ENCODE measurements at regions not wholly inside any gene's neighbourhood (a gene's known extent, or its start where the extent isn't known, plus 50 kb on each side); places are given as distances from the start of the nearest gene placed in this dataset.

DNA sequence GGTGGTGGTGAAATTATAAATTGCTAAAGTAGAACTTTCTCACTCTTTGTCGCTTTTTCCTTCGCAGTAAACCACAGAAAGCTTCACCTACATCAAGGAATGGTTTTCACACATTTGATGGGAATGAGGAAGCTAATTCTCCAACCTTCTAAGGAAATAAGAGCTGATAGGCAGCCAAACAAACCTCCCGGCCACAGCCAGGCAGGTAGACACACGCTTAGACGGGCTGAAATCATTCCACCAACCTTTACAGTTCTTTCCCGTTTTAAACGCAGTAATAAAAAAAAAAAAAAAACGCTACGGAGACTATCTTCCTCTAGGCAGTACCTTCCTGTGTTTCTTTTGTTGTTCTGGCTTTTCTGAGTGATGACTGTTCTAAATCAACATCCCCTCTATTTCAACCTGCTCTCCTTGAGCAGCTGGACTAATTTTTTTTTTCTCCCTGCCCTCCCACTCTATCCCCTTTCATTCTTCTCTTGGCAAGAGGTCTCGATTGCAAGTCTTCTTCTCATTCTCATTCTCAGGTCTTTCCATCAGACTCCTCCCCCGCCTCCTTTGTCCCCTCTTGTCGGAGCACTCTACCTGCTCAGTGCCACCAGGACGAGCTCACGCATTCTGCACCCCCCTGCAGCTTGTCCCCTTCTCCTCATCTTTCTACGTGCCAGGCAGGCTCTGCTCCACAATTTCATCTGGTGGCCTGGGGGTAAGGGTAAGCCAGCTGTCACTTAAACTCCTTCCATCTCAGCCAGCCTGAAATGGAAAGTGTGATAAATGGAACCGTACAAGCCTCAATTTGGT is 391.1 kb upstream of the MDFIC2 start:
- DNase-seq (ENCODE audit: low spot score) = peak; percentile 12
- CTCF ChIA-PET = interaction anchor here (0.5 kb wide), 1 partner anchor 686 kb away, joined by 3 read pairs; no protein-coding TSS in a partner anchor
- peaks cover 10% of the 10 kb centered on the region for H3K9me3 Mint-ChIP-seq
- peak; percentile 71 for ATAC-seq
- peaks cover 34% of the 10 kb centered on the region for H3K4me1 Mint-ChIP-seq
- H3K27ac Mint-ChIP-seq = no peak overlapping the region
- TF ChIP-seq ZNF263 (CRISPR knock-in tag; IDR thresholded peaks at IDR 0.05; ENCODE audit: low read depth) (no peak), RORB (CRISPR knock-in tag; IDR thresholded peaks at IDR 0.05) (no peak), NR1H2 (CRISPR knock-in tag; IDR thresholded peaks at IDR 0.05) (no peak)
- TF ChIP-seq, protein P1, sequence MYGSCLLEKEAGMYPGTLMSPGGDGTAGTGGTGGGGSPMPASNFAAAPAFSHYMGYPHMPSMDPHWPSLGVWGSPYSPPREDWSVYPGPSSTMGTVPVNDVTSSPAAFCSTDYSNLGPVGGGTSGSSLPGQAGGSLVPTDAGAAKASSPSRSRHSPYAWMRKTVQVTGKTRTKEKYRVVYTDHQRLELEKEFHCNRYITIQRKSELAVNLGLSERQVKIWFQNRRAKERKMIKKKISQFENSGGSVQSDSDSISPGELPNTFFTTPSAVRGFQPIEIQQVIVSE (CRISPR knock-in tag; IDR thresholded peaks at IDR 0.05; ENCODE audit: borderline replicate concordance) = no peak
- TF ChIP-seq, protein P2, sequence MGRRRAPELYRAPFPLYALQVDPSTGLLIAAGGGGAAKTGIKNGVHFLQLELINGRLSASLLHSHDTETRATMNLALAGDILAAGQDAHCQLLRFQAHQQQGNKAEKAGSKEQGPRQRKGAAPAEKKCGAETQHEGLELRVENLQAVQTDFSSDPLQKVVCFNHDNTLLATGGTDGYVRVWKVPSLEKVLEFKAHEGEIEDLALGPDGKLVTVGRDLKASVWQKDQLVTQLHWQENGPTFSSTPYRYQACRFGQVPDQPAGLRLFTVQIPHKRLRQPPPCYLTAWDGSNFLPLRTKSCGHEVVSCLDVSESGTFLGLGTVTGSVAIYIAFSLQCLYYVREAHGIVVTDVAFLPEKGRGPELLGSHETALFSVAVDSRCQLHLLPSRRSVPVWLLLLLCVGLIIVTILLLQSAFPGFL (CRISPR knock-in tag; IDR thresholded peaks at IDR 0.05; ENCODE audit: borderline replicate concordance) = no peak
- TF ChIP-seq, protein P3, sequence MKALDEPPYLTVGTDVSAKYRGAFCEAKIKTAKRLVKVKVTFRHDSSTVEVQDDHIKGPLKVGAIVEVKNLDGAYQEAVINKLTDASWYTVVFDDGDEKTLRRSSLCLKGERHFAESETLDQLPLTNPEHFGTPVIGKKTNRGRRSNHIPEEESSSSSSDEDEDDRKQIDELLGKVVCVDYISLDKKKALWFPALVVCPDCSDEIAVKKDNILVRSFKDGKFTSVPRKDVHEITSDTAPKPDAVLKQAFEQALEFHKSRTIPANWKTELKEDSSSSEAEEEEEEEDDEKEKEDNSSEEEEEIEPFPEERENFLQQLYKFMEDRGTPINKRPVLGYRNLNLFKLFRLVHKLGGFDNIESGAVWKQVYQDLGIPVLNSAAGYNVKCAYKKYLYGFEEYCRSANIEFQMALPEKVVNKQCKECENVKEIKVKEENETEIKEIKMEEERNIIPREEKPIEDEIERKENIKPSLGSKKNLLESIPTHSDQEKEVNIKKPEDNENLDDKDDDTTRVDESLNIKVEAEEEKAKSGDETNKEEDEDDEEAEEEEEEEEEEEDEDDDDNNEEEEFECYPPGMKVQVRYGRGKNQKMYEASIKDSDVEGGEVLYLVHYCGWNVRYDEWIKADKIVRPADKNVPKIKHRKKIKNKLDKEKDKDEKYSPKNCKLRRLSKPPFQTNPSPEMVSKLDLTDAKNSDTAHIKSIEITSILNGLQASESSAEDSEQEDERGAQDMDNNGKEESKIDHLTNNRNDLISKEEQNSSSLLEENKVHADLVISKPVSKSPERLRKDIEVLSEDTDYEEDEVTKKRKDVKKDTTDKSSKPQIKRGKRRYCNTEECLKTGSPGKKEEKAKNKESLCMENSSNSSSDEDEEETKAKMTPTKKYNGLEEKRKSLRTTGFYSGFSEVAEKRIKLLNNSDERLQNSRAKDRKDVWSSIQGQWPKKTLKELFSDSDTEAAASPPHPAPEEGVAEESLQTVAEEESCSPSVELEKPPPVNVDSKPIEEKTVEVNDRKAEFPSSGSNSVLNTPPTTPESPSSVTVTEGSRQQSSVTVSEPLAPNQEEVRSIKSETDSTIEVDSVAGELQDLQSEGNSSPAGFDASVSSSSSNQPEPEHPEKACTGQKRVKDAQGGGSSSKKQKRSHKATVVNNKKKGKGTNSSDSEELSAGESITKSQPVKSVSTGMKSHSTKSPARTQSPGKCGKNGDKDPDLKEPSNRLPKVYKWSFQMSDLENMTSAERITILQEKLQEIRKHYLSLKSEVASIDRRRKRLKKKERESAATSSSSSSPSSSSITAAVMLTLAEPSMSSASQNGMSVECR (CRISPR knock-in tag; IDR thresholded peaks at IDR 0.05; ENCODE audit: borderline replicate concordance) = no peak
- no peaks in the 10 kb centered on the region for H3K27me3 Mint-ChIP-seq (ENCODE audit: low read depth)
- H3K36me3 Mint-ChIP-seq = peaks cover 2% of the 10 kb centered on the region; the same call in 1 of the 2 replicates
- peak overlapping the region; percentile 12; the same call in 1 of the 2 replicates for H3K4me3 Mint-ChIP-seq
- POLR2A ChIA-PET = interaction anchor here (0.7 kb wide), 2 partner anchors 522 to 765 kb away, joined by 8 read pairs; no protein-coding TSS in a partner anchor

DNA sequence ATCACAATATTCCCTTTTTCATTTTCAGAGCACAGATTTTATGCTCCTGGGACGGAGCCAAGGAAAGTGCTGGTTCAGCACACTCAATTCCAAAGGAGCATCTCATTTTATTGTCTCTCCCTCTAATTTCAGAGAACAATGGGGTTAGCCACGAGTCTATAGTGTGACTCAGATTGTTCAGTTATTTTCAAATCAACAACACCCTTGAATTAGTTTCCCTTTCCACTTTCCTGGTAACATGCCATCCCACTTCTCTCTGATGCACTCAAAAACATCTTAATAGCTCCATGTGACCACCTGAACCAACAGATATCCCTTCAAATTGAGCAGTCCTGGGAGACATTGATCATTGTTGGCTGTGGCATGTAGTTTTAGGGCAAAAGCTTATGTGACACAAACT is 389.7 kb upstream of the MDFIC2 start:
- DNase-seq (ENCODE audit: low spot score) (no peak), ATAC-seq (no peak)
- POLR2A ChIA-PET = no interaction called here
- CTCF ChIA-PET = no interaction called here
- peaks cover 34% of the 10 kb centered on the region for H3K4me1 Mint-ChIP-seq
- H3K36me3 Mint-ChIP-seq = no peaks in the 10 kb centered on the region
- H3K9me3 Mint-ChIP-seq = peaks cover 5% of the 10 kb centered on the region
- H3K27ac Mint-ChIP-seq = no peak overlapping the region
- H3K4me3 Mint-ChIP-seq = no peak overlapping the region
- TF ChIP-seq SMAD4 (CRISPR knock-in tag; IDR thresholded peaks at IDR 0.05) (no peak), OVOL2 (CRISPR knock-in tag; IDR thresholded peaks at IDR 0.05; ENCODE audit: borderline replicate concordance) (no peak), TEAD1 (CRISPR knock-in tag; IDR thresholded peaks at IDR 0.05) (no peak), ZNF671 (CRISPR knock-in tag; IDR thresholded peaks at IDR 0.05) (no peak), HMGA2 (CRISPR knock-in tag; IDR thresholded peaks at IDR 0.05) (no peak), ESRRA (CRISPR knock-in tag; IDR thresholded peaks at IDR 0.05; ENCODE audit: borderline replicate concordance) (no peak), TP53 (CRISPR knock-in tag; IDR thresholded peaks at IDR 0.05) (no peak), CBFB (CRISPR knock-in tag; IDR thresholded peaks at IDR 0.05; ENCODE audit: low read depth) (no peak), ZNF416 (CRISPR knock-in tag; IDR thresholded peaks at IDR 0.05) (no peak), FOXJ3 (CRISPR knock-in tag; IDR thresholded peaks at IDR 0.05; ENCODE audit: borderline replicate concordance) (no peak), FOXK1 (CRISPR knock-in tag; IDR thresholded peaks at IDR 0.05) (no peak)
- TF ChIP-seq, protein P4, sequence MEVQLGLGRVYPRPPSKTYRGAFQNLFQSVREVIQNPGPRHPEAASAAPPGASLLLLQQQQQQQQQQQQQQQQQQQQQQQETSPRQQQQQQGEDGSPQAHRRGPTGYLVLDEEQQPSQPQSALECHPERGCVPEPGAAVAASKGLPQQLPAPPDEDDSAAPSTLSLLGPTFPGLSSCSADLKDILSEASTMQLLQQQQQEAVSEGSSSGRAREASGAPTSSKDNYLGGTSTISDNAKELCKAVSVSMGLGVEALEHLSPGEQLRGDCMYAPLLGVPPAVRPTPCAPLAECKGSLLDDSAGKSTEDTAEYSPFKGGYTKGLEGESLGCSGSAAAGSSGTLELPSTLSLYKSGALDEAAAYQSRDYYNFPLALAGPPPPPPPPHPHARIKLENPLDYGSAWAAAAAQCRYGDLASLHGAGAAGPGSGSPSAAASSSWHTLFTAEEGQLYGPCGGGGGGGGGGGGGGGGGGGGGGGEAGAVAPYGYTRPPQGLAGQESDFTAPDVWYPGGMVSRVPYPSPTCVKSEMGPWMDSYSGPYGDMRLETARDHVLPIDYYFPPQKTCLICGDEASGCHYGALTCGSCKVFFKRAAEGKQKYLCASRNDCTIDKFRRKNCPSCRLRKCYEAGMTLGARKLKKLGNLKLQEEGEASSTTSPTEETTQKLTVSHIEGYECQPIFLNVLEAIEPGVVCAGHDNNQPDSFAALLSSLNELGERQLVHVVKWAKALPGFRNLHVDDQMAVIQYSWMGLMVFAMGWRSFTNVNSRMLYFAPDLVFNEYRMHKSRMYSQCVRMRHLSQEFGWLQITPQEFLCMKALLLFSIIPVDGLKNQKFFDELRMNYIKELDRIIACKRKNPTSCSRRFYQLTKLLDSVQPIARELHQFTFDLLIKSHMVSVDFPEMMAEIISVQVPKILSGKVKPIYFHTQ (CRISPR knock-in tag; IDR thresholded peaks at IDR 0.05) = no peak
- no peaks in the 10 kb centered on the region for H3K27me3 Mint-ChIP-seq (ENCODE audit: low read depth)

Data from WTC11 (cell line).